ENCODE measurements at regions not wholly inside any gene's neighbourhood (a gene's known extent, or its start where the extent isn't known, plus 50 kb on each side); places are given as distances from the start of the nearest gene placed in this dataset.

- DNase-seq (ENCODE audit: low read depth) = peak; percentile 9
- TF ChIP-seq CTCF (IDR thresholded peaks at IDR 0.05; ENCODE audit: insufficient read depth, low read depth, low read length, missing control alignments) = no peak
- H3K4me3 ChIP-seq (ENCODE audit: low read depth, low read length) = no peak overlapping the region
These were observed 117.1 kb upstream of the FRMD6 start for GRCh38 chr14:51534610-51535011.

- H3K4me3 ChIP-seq (ENCODE audit: low read depth, low read length) = no peak overlapping the region
These were observed 116.2 kb upstream of the FRMD6 start for GRCh38 chr14:51535443-51536044.

GRCh38 chr14:51538973-51539372 lies 112.7 kb upstream of the FRMD6 start:
- TF ChIP-seq CTCF (IDR thresholded peaks at IDR 0.05; ENCODE audit: insufficient read depth, low read depth, low read length, missing control alignments) = no peak
- DNase-seq (ENCODE audit: low read depth) = no peak
- no peak overlapping the region for H3K4me3 ChIP-seq (ENCODE audit: low read depth, low read length)

More at GRCh38 chr14:51535443-51536044, 116.2 kb upstream of the FRMD6 start:
- no peak for TF ChIP-seq CTCF (IDR thresholded peaks at IDR 0.05; ENCODE audit: insufficient read depth, low read depth, low read length, missing control alignments)
- no peak for DNase-seq (ENCODE audit: low read depth)

GRCh38 chr14:51539571-51540037 lies 112.1 kb upstream of the FRMD6 start:
- DNase-seq (ENCODE audit: low read depth) = peak; percentile 17
- no peak for TF ChIP-seq CTCF (IDR thresholded peaks at IDR 0.05; ENCODE audit: insufficient read depth, low read depth, low read length, missing control alignments)
- H3K4me3 ChIP-seq (ENCODE audit: low read depth, low read length) = no peak overlapping the region

GRCh38 chr14:51540364-51540763 lies 111.3 kb upstream of the FRMD6 start:
- H3K4me3 ChIP-seq (ENCODE audit: low read depth, low read length) = no peak overlapping the region
- no peak for DNase-seq (ENCODE audit: low read depth)
- TF ChIP-seq CTCF (IDR thresholded peaks at IDR 0.05; ENCODE audit: insufficient read depth, low read depth, low read length, missing control alignments) = no peak

GRCh38 chr14:51544471-51544870 lies 107.2 kb upstream of the FRMD6 start:
- H3K4me3 ChIP-seq (ENCODE audit: low read depth, low read length) = no peak overlapping the region
- no peak for TF ChIP-seq CTCF (IDR thresholded peaks at IDR 0.05; ENCODE audit: insufficient read depth, low read depth, low read length, missing control alignments)
- no peak for DNase-seq (ENCODE audit: low read depth)

GRCh38 chr14:51544901-51545300 lies 106.8 kb upstream of the FRMD6 start:
- no peak for TF ChIP-seq CTCF (IDR thresholded peaks at IDR 0.05; ENCODE audit: insufficient read depth, low read depth, low read length, missing control alignments)
- H3K4me3 ChIP-seq (ENCODE audit: low read depth, low read length) = no peak overlapping the region
- DNase-seq (ENCODE audit: low read depth) = no peak
